SK-N-MC (cell line): ENCODE measurements at regions not wholly inside any gene's neighbourhood (a gene's known extent, or its start where the extent isn't known, plus 50 kb on each side); places are given as distances from the start of the nearest gene placed in this dataset.

Source experiments
- FOXP2 ChIP-seq: optimal IDR thresholded peaks from 2 replicates; pipeline ENCODE3; 2011; ENCODE audit warnings: mild to moderate bottlenecking, moderate library complexity; ENCODE audit not compliant: insufficient read depth; ENCODE audit errors: extremely low read length, control extremely low read depth
- POLR2AphosphoS5 ChIP-seq: IDR thresholded peaks from 2 replicates; pipeline ENCODE4 v1.6.1; 2012; ENCODE audit warnings: mild to moderate bottlenecking, low read depth, low read length, borderline replicate concordance

GRCh38 chr2:62381656-62382055 is 124.3 kb downstream of the TMEM17 start:
- no peak for TF ChIP-seq FOXP2
- TF ChIP-seq POLR2AphosphoS5: no peak
